ENCODE measurements at regions not wholly inside any gene's neighbourhood (a gene's known extent, or its start where the extent isn't known, plus 50 kb on each side); places are given as distances from the start of the nearest gene placed in this dataset.
"Not testable (repeated sequence)": the region's sequence is repeated elsewhere in the genome, so short reads cannot be mapped to it uniquely, and the experiment has no call there.

- Histone ChIP-seq H3K14ac (ENCODE audit: low read length) (no peak overlapping the region), H3K79me1 (ENCODE audit: low read depth, low read length) (no peaks in the 10 kb centered on the region), H3K23ac (ENCODE audit: low read depth, low read length, poor library complexity) (no peak overlapping the region), H4K8ac (ENCODE audit: low read depth, low read length) (no peak overlapping the region), H3K18ac (ENCODE audit: low read length) (no peak overlapping the region), H3K36me3 (replicated peaks in 1 of 2; ENCODE audit: control insufficient read depth in 2 of 2, insufficient read depth in 2 of 2, low read length in 2 of 2) (no peaks in the 10 kb centered on the region), H3K4me1 (ENCODE audit: control insufficient read depth in 2 of 2, insufficient read depth in 1 of 2, low read depth in 1 of 2, low read length in 2 of 2) (peaks cover 0 to 2% of the 10 kb centered on the region in 2 donors), H3K4me2 (ENCODE audit: insufficient read depth, low read length, poor library complexity, severe bottlenecking) (no peak overlapping the region), H3K4ac (ENCODE audit: low read length) (no peak overlapping the region), H2AK5ac (ENCODE audit: low read depth, low read length) (no peak overlapping the region), H4K91ac (ENCODE audit: low read depth, low read length, poor library complexity) (no peak overlapping the region), H3K9me3 (replicated peaks in 1 of 2; ENCODE audit: control insufficient read depth in 2 of 2, insufficient read depth in 1 of 2, low read depth in 1 of 2, low read length in 2 of 2) (peaks cover 0 to 1% of the 10 kb centered on the region in 2 donors), H2BK120ac (ENCODE audit: low read depth, low read length) (no peak overlapping the region), H3K27ac (replicated peaks; ENCODE audit: low read length) (no peak overlapping the region), H2BK15ac (ENCODE audit: low read length) (no peak overlapping the region), H2BK5ac (ENCODE audit: low read length) (no peak overlapping the region), H3K4me3 (ENCODE audit: low read length in 2 of 2) (no peak overlapping the region), H2AFZ (ENCODE audit: low read length) (no peak overlapping the region), H3K27me3 (ENCODE audit: control insufficient read depth in 3 of 3, insufficient read depth in 3 of 3, low read depth in 1 of 3, low read length in 3 of 3) (no peaks in the 10 kb centered on the region), H3K9ac (ENCODE audit: low read depth, low read length, poor library complexity) (no peak overlapping the region), H2BK12ac (ENCODE audit: low read length) (no peak overlapping the region)
- DNase-seq (ENCODE audit: low spot score), result no peak
- WGBS, 2 donors (ENCODE audit: extremely low coverage in 2 of 2, insufficient read length in 2 of 2, insufficient replicate concordance in 1 of 2), result no CpG with 5 or more reads among the region's 3 CpGs
Observed at GRCh38 chr20:40009542-40009941, 679.5 kb downstream of the MAFB start.

DNA sequence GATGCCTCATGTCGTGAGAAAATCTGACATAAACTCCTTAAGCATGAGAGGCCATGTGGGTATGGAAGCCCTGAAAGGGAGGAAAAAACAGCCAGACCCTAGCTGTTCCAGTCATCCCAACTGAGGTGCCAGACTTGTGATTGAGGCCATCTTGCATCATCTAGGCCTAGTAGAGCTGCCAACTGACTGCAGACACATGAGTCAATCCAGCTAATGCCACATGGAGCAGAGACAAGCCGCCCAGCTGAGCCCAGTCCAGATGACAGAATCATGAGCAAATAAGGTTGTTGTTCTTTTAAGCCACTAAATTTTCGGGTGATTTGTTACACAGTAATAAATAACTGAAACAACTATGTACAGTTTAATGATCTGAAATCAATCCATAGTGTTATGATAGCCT lies 680.9 kb downstream of the MAFB start:
- no peak overlapping the region for H2BK5ac ChIP-seq (ENCODE audit: low read length)
- no peak overlapping the region for H2BK120ac ChIP-seq (ENCODE audit: low read depth, low read length)
- H2AK5ac ChIP-seq (ENCODE audit: low read depth, low read length), result no peak overlapping the region
- no peak overlapping the region for H3K4me2 ChIP-seq (ENCODE audit: insufficient read depth, low read length, poor library complexity, severe bottlenecking)
- H3K4me1 ChIP-seq (ENCODE audit: control insufficient read depth in 2 of 2, insufficient read depth in 1 of 2, low read depth in 1 of 2, low read length in 2 of 2), result peaks cover 0 to 2% of the 10 kb centered on the region in 2 donors
- no CpG with 5 or more reads among the region's 3 CpGs for WGBS, 2 donors (ENCODE audit: extremely low coverage in 2 of 2, insufficient read length in 2 of 2, insufficient replicate concordance in 1 of 2)
- H4K8ac ChIP-seq (ENCODE audit: low read depth, low read length), result no peak overlapping the region
- no peaks in the 10 kb centered on the region for H3K79me1 ChIP-seq (ENCODE audit: low read depth, low read length)
- no peak overlapping the region for H3K18ac ChIP-seq (ENCODE audit: low read length)
- no peak overlapping the region for H3K9ac ChIP-seq (ENCODE audit: low read depth, low read length, poor library complexity)
- H3K4ac ChIP-seq (ENCODE audit: low read length), result no peak overlapping the region
- no peak overlapping the region for H2BK15ac ChIP-seq (ENCODE audit: low read length)
- no peak overlapping the region for H3K14ac ChIP-seq (ENCODE audit: low read length)
- H2AFZ ChIP-seq (ENCODE audit: low read length), result no peak overlapping the region
- H3K23ac ChIP-seq (ENCODE audit: low read depth, low read length, poor library complexity), result no peak overlapping the region
- no peak overlapping the region for H2BK12ac ChIP-seq (ENCODE audit: low read length)
- no peak overlapping the region for H3K27ac ChIP-seq (replicated peaks; ENCODE audit: low read length)
- H3K36me3 ChIP-seq (replicated peaks in 1 of 2; ENCODE audit: control insufficient read depth in 2 of 2, insufficient read depth in 2 of 2, low read length in 2 of 2), result no peaks in the 10 kb centered on the region
- H3K4me3 ChIP-seq (ENCODE audit: low read length in 2 of 2), result no peak overlapping the region
- no peaks in the 10 kb centered on the region for H3K27me3 ChIP-seq (ENCODE audit: control insufficient read depth in 3 of 3, insufficient read depth in 3 of 3, low read depth in 1 of 3, low read length in 3 of 3)
- no peak overlapping the region for H4K91ac ChIP-seq (ENCODE audit: low read depth, low read length, poor library complexity)
- H3K9me3 ChIP-seq (replicated peaks in 1 of 2; ENCODE audit: control insufficient read depth in 2 of 2, insufficient read depth in 1 of 2, low read depth in 1 of 2, low read length in 2 of 2), result peaks cover 0 to 1% of the 10 kb centered on the region in 2 donors
- no peak for DNase-seq (ENCODE audit: low spot score)

DNA sequence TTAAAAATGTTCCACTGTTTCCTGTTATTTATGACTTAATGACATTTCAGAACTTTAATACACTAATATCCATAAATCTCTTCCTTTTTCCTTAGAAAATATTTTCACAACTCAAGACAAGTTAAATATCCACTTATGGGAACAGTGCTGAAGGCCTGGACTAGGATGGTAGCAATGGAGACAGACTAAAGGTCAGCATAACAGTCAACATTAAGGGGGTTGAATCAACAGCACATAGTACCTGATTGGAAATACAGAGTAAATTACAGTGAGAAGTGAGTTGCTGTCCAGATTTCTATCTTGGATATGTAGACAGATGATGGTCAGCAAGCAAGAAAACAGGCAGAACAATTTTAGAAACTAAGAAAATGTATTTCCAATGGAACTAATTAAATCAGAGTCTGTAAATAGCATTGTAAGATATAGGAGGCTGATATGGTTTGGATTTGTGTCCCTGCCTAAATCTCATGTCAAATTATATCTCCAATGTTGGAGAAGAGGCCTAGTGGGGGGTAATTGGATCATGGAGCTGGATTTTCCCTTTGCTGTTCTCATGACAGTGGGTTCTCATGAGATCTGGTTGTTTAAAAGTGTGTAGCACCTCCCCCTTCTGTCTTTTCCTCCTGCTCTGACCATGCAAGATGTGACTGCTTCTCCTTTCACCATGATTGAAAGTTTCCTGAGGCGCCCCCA lies 682.7 kb downstream of the MAFB start:
- no peak overlapping the region for H4K8ac ChIP-seq (ENCODE audit: low read depth, low read length)
- no peak overlapping the region for H3K14ac ChIP-seq (ENCODE audit: low read length)
- H2AK5ac ChIP-seq (ENCODE audit: low read depth, low read length), result no peak overlapping the region
- no peak overlapping the region for H3K9ac ChIP-seq (ENCODE audit: low read depth, low read length, poor library complexity)
- H3K9me3 ChIP-seq (replicated peaks in 1 of 2; ENCODE audit: control insufficient read depth in 2 of 2, insufficient read depth in 1 of 2, low read depth in 1 of 2, low read length in 2 of 2), result peaks cover 0 to 1% of the 10 kb centered on the region in 2 donors
- H3K36me3 ChIP-seq (replicated peaks in 1 of 2; ENCODE audit: control insufficient read depth in 2 of 2, insufficient read depth in 2 of 2, low read length in 2 of 2), result no peaks in the 10 kb centered on the region
- H2BK5ac ChIP-seq (ENCODE audit: low read length), result no peak overlapping the region
- no peak overlapping the region for H4K91ac ChIP-seq (ENCODE audit: low read depth, low read length, poor library complexity)
- no CpG with 5 or more reads among the region's 1 CpG for WGBS, 2 donors (ENCODE audit: extremely low coverage in 2 of 2, insufficient read length in 2 of 2, insufficient replicate concordance in 1 of 2)
- no peak overlapping the region for H3K4ac ChIP-seq (ENCODE audit: low read length)
- no peaks in the 10 kb centered on the region for H3K27me3 ChIP-seq (ENCODE audit: control insufficient read depth in 3 of 3, insufficient read depth in 3 of 3, low read depth in 1 of 3, low read length in 3 of 3)
- H3K18ac ChIP-seq (ENCODE audit: low read length), result no peak overlapping the region
- no peak for DNase-seq (ENCODE audit: low spot score)
- no peak overlapping the region for H3K27ac ChIP-seq (replicated peaks; ENCODE audit: low read length)
- no peak overlapping the region for H3K4me2 ChIP-seq (ENCODE audit: insufficient read depth, low read length, poor library complexity, severe bottlenecking)
- H2AFZ ChIP-seq (ENCODE audit: low read length), result no peak overlapping the region
- peaks cover 0 to 2% of the 10 kb centered on the region in 2 donors for H3K4me1 ChIP-seq (ENCODE audit: control insufficient read depth in 2 of 2, insufficient read depth in 1 of 2, low read depth in 1 of 2, low read length in 2 of 2)
- no peak overlapping the region for H3K4me3 ChIP-seq (ENCODE audit: low read length in 2 of 2)
- no peak overlapping the region for H2BK15ac ChIP-seq (ENCODE audit: low read length)
- H2BK12ac ChIP-seq (ENCODE audit: low read length), result no peak overlapping the region
- H3K79me1 ChIP-seq (ENCODE audit: low read depth, low read length), result no peaks in the 10 kb centered on the region
- no peak overlapping the region for H2BK120ac ChIP-seq (ENCODE audit: low read depth, low read length)
- no peak overlapping the region for H3K23ac ChIP-seq (ENCODE audit: low read depth, low read length, poor library complexity)

DNA sequence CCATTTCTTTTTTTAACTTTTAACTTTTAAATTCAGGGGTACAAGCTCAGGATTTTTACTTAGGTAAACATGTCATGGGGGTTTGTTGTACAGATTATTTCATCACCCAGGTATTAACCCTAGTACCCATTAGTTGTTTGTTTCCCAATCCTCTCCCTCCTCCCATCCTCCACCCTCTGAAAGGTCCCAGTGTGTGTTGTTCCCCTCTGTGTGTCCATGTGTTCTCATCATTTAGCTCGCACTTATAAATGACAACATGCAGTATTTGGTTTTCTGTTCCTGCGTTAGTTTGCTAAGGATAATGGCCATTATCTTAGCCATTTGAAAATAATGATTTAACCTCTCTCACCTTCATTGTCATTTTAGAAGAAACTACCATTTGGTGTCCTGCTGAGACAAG lies 684.9 kb downstream of the MAFB start:
- H2BK12ac ChIP-seq (ENCODE audit: low read length); H3K27ac ChIP-seq (replicated peaks; ENCODE audit: low read length); H2AFZ ChIP-seq (ENCODE audit: low read length); H4K91ac ChIP-seq (ENCODE audit: low read depth, low read length, poor library complexity); H2BK15ac ChIP-seq (ENCODE audit: low read length); H2AK5ac ChIP-seq (ENCODE audit: low read depth, low read length); H3K27me3 ChIP-seq (ENCODE audit: control insufficient read depth in 3 of 3, insufficient read depth in 3 of 3, low read depth in 1 of 3, low read length in 3 of 3); H3K18ac ChIP-seq (ENCODE audit: low read length); H3K9ac ChIP-seq (ENCODE audit: low read depth, low read length, poor library complexity); H3K4me3 ChIP-seq (ENCODE audit: low read length in 2 of 2); H2BK5ac ChIP-seq (ENCODE audit: low read length); H3K23ac ChIP-seq (ENCODE audit: low read depth, low read length, poor library complexity); H4K8ac ChIP-seq (ENCODE audit: low read depth, low read length); H3K36me3 ChIP-seq (replicated peaks in 1 of 2; ENCODE audit: control insufficient read depth in 2 of 2, insufficient read depth in 2 of 2, low read length in 2 of 2); H3K79me1 ChIP-seq (ENCODE audit: low read depth, low read length); H3K14ac ChIP-seq (ENCODE audit: low read length); H3K9me3 ChIP-seq (replicated peaks in 1 of 2; ENCODE audit: control insufficient read depth in 2 of 2, insufficient read depth in 1 of 2, low read depth in 1 of 2, low read length in 2 of 2); H3K4me1 ChIP-seq (ENCODE audit: control insufficient read depth in 2 of 2, insufficient read depth in 1 of 2, low read depth in 1 of 2, low read length in 2 of 2); H3K4ac ChIP-seq (ENCODE audit: low read length); H2BK120ac ChIP-seq (ENCODE audit: low read depth, low read length); DNase-seq (ENCODE audit: low spot score); H3K4me2 ChIP-seq (ENCODE audit: insufficient read depth, low read length, poor library complexity, severe bottlenecking): not testable (repeated sequence)
- no CpG with 5 or more reads among the region's 2 CpGs for WGBS, 2 donors (ENCODE audit: extremely low coverage in 2 of 2, insufficient read length in 2 of 2, insufficient replicate concordance in 1 of 2)

Measured in neuronal stem cell (in vitro differentiated cells).